Retinal pigment epithelial cell (primary cell): ENCODE measurements at regions not wholly inside any gene's neighbourhood (a gene's known extent, or its start where the extent isn't known, plus 50 kb on each side); places are given as distances from the start of the nearest gene placed in this dataset.

Experiments used
- DNase-seq: peaks from one replicate; pipeline ENCODE4 v3.0.0-alpha.2; 2010; ENCODE audit warnings: low read depth
- H3K4me3 ChIP-seq: 2 replicates; pipeline ENCODE4 v1.5.1; 2011; ENCODE audit warnings: mild to moderate bottlenecking, low read length, control low read depth, moderate library complexity
- CTCF ChIP-seq: conservative IDR thresholded peaks from 2 replicates; pipeline ENCODE4 v1.5.1; 2011; ENCODE audit warnings: low read depth, low read length, control low read depth, inconsistent platforms

GRCh38 chr13:90116121-90116520, 1231.4 kb upstream of the MIR17HG start:
- TF ChIP-seq CTCF, result no peak
- H3K4me3 ChIP-seq, result no peak overlapping the region
- DNase-seq, result no peak

GRCh38 chr13:90118467-90119071, 1228.9 kb upstream of the MIR17HG start:
- no peak for DNase-seq
- TF ChIP-seq CTCF, result no peak
- no peak overlapping the region for H3K4me3 ChIP-seq

- H3K4me3 ChIP-seq, result no peak overlapping the region
- DNase-seq, result no peak
- no peak for TF ChIP-seq CTCF
These were observed 1227.5 kb upstream of the MIR17HG start for GRCh38 chr13:90120026-90120425.

GRCh38 chr13:90121784-90122183, 1225.7 kb upstream of the MIR17HG start:
- DNase-seq, result no peak
- no peak for TF ChIP-seq CTCF
- no peak overlapping the region for H3K4me3 ChIP-seq

GRCh38 chr13:90122531-90122930, 1225.0 kb upstream of the MIR17HG start:
- TF ChIP-seq CTCF, result no peak

GRCh38 chr13:90135558-90135957, 1211.9 kb upstream of the MIR17HG start:
- DNase-seq, result no peak
- no peak overlapping the region for H3K4me3 ChIP-seq
- TF ChIP-seq CTCF, result no peak

More at GRCh38 chr13:90122531-90122930, 1225.0 kb upstream of the MIR17HG start:
- H3K4me3 ChIP-seq, result no peak overlapping the region
- DNase-seq, result no peak

GRCh38 chr13:90142251-90142650, 1205.2 kb upstream of the MIR17HG start:
- no peak overlapping the region for H3K4me3 ChIP-seq
- DNase-seq, result no peak
- no peak for TF ChIP-seq CTCF
